HL-60 (cell line): ENCODE measurements at regions not wholly inside any gene's neighbourhood (a gene's known extent, or its start where the extent isn't known, plus 50 kb on each side); places are given as distances from the start of the nearest gene placed in this dataset.

Source experiments
- DNase-seq, 2 experiments: peaks; one replicate each; pipeline ENCODE4 v3.0.0-alpha.2; 2010 to 2020; ENCODE audit warnings: low read depth in 1 of 2, low spot score in 1 of 2
- H3K27ac ChIP-seq: fragments of 250-450 bp; sonication (Bioruptor Pico); replicated peaks from 2 replicates; pipeline ENCODE4 v1.5.1; 2020; ENCODE audit warnings: mild to moderate bottlenecking, moderate library complexity
- H3K27me3 ChIP-seq: fragments of 250-450 bp; sonication (Bioruptor Pico); 2 replicates; pipeline ENCODE4 v1.5.1; 2021; ENCODE audit warnings: mild to moderate bottlenecking, moderate library complexity; ENCODE audit not compliant: insufficient read depth, poor library complexity, severe bottlenecking
- H3K4me3 ChIP-seq: replicated peaks from 2 replicates; pipeline ENCODE4 v1.5.1; 2011; ENCODE audit warnings: mild to moderate bottlenecking, control low read depth, low read length; ENCODE audit not compliant: insufficient read depth
- GABPA ChIP-seq: IDR thresholded peaks from 2 replicates; pipeline ENCODE4 v1.6.1; 2012; ENCODE audit warnings: low read depth
- POLR2AphosphoS5 ChIP-seq: IDR thresholded peaks from 2 replicates; pipeline ENCODE4 v1.6.1; 2012; ENCODE audit warnings: low read depth
- SPI1 ChIP-seq: IDR thresholded peaks from 2 replicates; pipeline ENCODE4 v1.6.1; 2012; ENCODE audit warnings: low read depth, mild to moderate bottlenecking, borderline replicate concordance
- TF ChIP-seq, protein P1 (sequence below): IDR thresholded peaks from 2 replicates; pipeline ENCODE4 v1.6.1; 2012; ENCODE audit warnings: low read depth; ENCODE audit not compliant: insufficient replicate concordance
- TF ChIP-seq, protein P2 (sequence below): IDR thresholded peaks from one replicate; pipeline ENCODE4 v1.5.1; 2011; ENCODE audit warnings: low read length, control low read depth, inconsistent platforms; ENCODE audit not compliant: insufficient read depth

DNA sequence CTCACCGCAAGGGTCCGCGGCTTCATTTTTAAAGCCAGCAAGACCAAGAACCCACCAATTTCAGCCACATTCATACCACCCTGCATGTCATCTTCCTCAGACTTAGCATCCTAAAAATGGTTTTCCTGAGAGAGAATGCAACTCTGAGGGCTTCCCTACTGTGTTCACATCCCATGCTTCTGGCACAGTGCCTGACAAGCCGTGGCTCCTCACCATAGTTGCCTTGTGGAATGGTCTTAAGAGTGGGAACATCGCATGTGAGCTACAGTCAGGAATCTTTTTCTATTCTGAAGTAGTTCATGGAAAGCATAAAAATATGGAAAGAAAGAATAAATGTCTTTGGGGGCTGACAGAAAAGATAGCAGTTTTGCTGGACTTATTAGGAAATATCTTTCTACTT, 120.3 kb downstream of the RAP2B start:
- Histone ChIP-seq H3K4me3 (no peak overlapping the region), H3K27me3 (no peaks in the 10 kb centered on the region), H3K27ac (no peak overlapping the region)
- no peak for DNase-seq
- no peak for TF ChIP-seq GABPA
- TF ChIP-seq, protein P1, sequence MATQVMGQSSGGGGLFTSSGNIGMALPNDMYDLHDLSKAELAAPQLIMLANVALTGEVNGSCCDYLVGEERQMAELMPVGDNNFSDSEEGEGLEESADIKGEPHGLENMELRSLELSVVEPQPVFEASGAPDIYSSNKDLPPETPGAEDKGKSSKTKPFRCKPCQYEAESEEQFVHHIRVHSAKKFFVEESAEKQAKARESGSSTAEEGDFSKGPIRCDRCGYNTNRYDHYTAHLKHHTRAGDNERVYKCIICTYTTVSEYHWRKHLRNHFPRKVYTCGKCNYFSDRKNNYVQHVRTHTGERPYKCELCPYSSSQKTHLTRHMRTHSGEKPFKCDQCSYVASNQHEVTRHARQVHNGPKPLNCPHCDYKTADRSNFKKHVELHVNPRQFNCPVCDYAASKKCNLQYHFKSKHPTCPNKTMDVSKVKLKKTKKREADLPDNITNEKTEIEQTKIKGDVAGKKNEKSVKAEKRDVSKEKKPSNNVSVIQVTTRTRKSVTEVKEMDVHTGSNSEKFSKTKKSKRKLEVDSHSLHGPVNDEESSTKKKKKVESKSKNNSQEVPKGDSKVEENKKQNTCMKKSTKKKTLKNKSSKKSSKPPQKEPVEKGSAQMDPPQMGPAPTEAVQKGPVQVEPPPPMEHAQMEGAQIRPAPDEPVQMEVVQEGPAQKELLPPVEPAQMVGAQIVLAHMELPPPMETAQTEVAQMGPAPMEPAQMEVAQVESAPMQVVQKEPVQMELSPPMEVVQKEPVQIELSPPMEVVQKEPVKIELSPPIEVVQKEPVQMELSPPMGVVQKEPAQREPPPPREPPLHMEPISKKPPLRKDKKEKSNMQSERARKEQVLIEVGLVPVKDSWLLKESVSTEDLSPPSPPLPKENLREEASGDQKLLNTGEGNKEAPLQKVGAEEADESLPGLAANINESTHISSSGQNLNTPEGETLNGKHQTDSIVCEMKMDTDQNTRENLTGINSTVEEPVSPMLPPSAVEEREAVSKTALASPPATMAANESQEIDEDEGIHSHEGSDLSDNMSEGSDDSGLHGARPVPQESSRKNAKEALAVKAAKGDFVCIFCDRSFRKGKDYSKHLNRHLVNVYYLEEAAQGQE, result no peak
- TF ChIP-seq, protein P2, sequence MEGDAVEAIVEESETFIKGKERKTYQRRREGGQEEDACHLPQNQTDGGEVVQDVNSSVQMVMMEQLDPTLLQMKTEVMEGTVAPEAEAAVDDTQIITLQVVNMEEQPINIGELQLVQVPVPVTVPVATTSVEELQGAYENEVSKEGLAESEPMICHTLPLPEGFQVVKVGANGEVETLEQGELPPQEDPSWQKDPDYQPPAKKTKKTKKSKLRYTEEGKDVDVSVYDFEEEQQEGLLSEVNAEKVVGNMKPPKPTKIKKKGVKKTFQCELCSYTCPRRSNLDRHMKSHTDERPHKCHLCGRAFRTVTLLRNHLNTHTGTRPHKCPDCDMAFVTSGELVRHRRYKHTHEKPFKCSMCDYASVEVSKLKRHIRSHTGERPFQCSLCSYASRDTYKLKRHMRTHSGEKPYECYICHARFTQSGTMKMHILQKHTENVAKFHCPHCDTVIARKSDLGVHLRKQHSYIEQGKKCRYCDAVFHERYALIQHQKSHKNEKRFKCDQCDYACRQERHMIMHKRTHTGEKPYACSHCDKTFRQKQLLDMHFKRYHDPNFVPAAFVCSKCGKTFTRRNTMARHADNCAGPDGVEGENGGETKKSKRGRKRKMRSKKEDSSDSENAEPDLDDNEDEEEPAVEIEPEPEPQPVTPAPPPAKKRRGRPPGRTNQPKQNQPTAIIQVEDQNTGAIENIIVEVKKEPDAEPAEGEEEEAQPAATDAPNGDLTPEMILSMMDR, result no peak
- no peak for TF ChIP-seq POLR2AphosphoS5
- TF ChIP-seq SPI1, result no peak

DNA sequence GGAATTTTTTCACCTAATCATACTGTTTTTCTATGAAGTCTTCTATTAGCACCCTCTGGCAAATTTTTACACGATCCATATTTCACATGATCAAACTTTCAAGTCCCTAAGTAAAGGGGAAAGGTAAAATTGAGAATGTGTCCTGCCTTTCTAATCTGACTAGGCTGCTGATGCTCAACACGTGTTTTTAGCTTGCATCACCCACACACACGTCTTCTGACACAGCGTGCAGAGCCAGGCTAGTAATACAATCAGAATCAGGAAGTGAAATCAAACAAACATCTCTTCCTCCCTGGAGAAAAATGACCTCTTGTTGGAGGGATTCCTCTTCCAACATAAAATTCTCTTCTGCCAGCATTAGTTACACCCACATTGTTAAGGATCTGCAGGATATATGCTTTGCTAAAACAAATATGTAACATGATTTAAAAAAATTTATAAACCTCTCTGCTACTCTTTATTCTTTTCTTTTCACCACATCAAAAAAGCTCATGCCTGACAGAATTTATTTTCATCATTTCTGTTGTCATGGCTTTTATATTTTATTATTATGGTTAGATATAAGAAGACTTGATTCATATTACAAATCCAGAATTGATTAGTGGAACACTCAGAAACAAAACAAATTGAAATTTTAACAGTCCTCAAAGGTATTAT, 122.4 kb downstream of the RAP2B start:
- TF ChIP-seq SPI1 (peak; percentile 93), GABPA (no peak)
- TF ChIP-seq, protein P2, result no peak
- TF ChIP-seq, protein P1, result no peak
- DNase-seq, result peak; percentile 69 to 90
- H3K4me3 ChIP-seq, result no peak overlapping the region
- H3K27me3 ChIP-seq, result no peaks in the 10 kb centered on the region
- H3K27ac ChIP-seq, result peak overlapping the region; percentile 44

DNA sequence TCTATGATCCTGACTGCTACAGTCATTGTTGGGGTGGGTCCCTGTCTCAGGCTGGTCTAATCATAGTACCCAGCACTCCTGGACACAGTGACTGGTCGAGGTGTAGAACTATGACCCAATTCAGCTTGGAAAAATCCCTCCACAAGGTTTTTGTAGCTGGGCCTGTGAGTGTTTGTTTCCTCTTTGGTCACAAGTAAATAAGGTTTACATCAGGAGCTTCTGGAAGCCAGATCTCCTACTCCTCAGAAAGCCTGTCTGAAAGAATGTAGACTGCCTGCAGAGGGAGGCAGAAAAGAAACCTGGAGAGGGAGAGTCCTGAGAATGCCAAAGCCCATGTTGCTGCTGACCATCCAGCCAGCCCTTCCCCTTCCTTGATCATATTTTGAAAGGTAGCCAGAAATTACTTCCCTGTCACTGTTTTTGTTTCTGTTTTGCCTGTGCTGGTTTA, 123.2 kb downstream of the RAP2B start:
- no peak for DNase-seq
- Histone ChIP-seq H3K27ac (peak overlapping the region; percentile 7), H3K4me3 (no peak overlapping the region), H3K27me3 (no peaks in the 10 kb centered on the region)
- TF ChIP-seq, protein P2, result no peak
- TF ChIP-seq POLR2AphosphoS5 (no peak), GABPA (no peak), SPI1 (no peak)
- TF ChIP-seq, protein P1, result no peak
